HEK293 (cell line): ENCODE measurements at regions not wholly inside any gene's neighbourhood (a gene's known extent, or its start where the extent isn't known, plus 50 kb on each side); places are given as distances from the start of the nearest gene placed in this dataset.

Experiments used
- CTCF ChIA-PET: fragments of 350-600 bp; formaldehyde crosslinking; extraction: SDS; loops from one replicate; lab custom pipeline; 2021; ENCODE audit warnings: antibody characterized with exemption; lab: Yijun Ruan, JAX
- POLR2A ChIA-PET: fragments of 300-600 bp; formaldehyde crosslinking; extraction: SDS; loops from one replicate; lab custom pipeline; 2020; ENCODE audit warnings: antibody characterized with exemption, inconsistent platforms; lab: Yijun Ruan, JAX
- H3K27ac ChIP-seq: fragments of 200-500 bp; sonication (Bioruptor generic); 2 replicates; pipeline ENCODE4 v1.5.1; 2014; ENCODE audit warnings: low read depth, low read length, control low read depth, inconsistent platforms; ENCODE audit errors: extremely low read depth
- H3K36me3 ChIP-seq, 2 experiments: fragments of 200-500 bp in 1 of 2; sonication (Bioruptor generic) in 1 of 2; 1 replicate in 1 of 2; 2 replicates in 1 of 2; pipeline ENCODE4 v1.5.1; 2014 to 2017; ENCODE audit warnings: inconsistent platforms in 2 of 2, low read length in 2 of 2; ENCODE audit not compliant: control insufficient read depth in 2 of 2, insufficient read depth in 1 of 2
- H3K4me1 ChIP-seq: fragments of 200-500 bp; sonication (Bioruptor generic); 2 replicates; pipeline ENCODE4 v1.5.1; 2014; ENCODE audit warnings: mild to moderate bottlenecking, low read length, inconsistent platforms; ENCODE audit not compliant: control insufficient read depth, insufficient read depth
- H3K4me3 ChIP-seq: 2 replicates; pipeline ENCODE4 v1.5.1; 2011; ENCODE audit warnings: low read depth, mild to moderate bottlenecking, control low read depth, low read length, moderate library complexity
- H3K9me3 ChIP-seq: fragments of 200-500 bp; sonication (Bioruptor generic); 2 replicates; pipeline ENCODE4 v1.5.1; 2014; ENCODE audit warnings: low read depth, low read length, inconsistent platforms; ENCODE audit not compliant: control insufficient read depth, insufficient read depth
- HOXA7 ChIP-seq: sonication (generic); formaldehyde crosslinking; IDR thresholded peaks from 2 replicates; pipeline ENCODE4 v1.8.1; 2022; ENCODE audit warnings: missing genetic modification reagents, borderline replicate concordance
- KLF1 ChIP-seq: fragments of 450-650 bp; formaldehyde crosslinking; IDR thresholded peaks from 2 replicates; pipeline ENCODE4 v1.5.1; 2016; ENCODE audit warnings: missing biosample characterization, missing genetic modification characterization
- KLF7 ChIP-seq: fragments of 450-650 bp; formaldehyde crosslinking; IDR thresholded peaks from 2 replicates; pipeline ENCODE4 v1.5.1; 2016; ENCODE audit warnings: missing biosample characterization, missing genetic modification characterization, borderline replicate concordance
- PATZ1 ChIP-seq: fragments of 450-650 bp; formaldehyde crosslinking; IDR thresholded peaks from 2 replicates; pipeline ENCODE4 v1.5.1; 2016; ENCODE audit warnings: missing biosample characterization, missing genetic modification characterization
- YY2 ChIP-seq: fragments of 450-650 bp; formaldehyde crosslinking; IDR thresholded peaks from 2 replicates; pipeline ENCODE4 v1.5.1; 2016; ENCODE audit warnings: missing biosample characterization, missing genetic modification characterization
- ZIC2 ChIP-seq: fragments of 450-650 bp; formaldehyde crosslinking; IDR thresholded peaks from 2 replicates; pipeline ENCODE4 v1.5.1; 2016; ENCODE audit warnings: missing biosample characterization, missing genetic modification characterization
- ZNF18 ChIP-seq: fragments of 450-650 bp; formaldehyde crosslinking; IDR thresholded peaks from 2 replicates; pipeline ENCODE4 v1.5.1; 2016; ENCODE audit warnings: missing biosample characterization, missing genetic modification characterization
- ZNF239 ChIP-seq: fragments of 450-650 bp; formaldehyde crosslinking; IDR thresholded peaks from 2 replicates; pipeline ENCODE4 v1.5.1; 2016; ENCODE audit warnings: missing biosample characterization, missing genetic modification characterization
- ZNF266 ChIP-seq: fragments of 450-650 bp; formaldehyde crosslinking; IDR thresholded peaks from 2 replicates; pipeline ENCODE4 v1.5.1; 2016; ENCODE audit warnings: missing biosample characterization, missing genetic modification characterization, low read depth
- ZNF280D ChIP-seq: fragments of 450-650 bp; formaldehyde crosslinking; IDR thresholded peaks from 2 replicates; pipeline ENCODE4 v1.5.1; 2016; ENCODE audit warnings: missing biosample characterization, missing genetic modification characterization
- ZNF324 ChIP-seq: fragments of 450-650 bp; formaldehyde crosslinking; IDR thresholded peaks from 2 replicates; pipeline ENCODE4 v1.5.1; 2016; ENCODE audit warnings: missing biosample characterization, missing genetic modification characterization
- ZNF366 ChIP-seq: fragments of 450-650 bp; formaldehyde crosslinking; conservative IDR thresholded peaks from 2 replicates; pipeline ENCODE4 v1.5.1; 2016; ENCODE audit warnings: missing biosample characterization, missing genetic modification characterization
- ZNF404 ChIP-seq: fragments of 450-650 bp; formaldehyde crosslinking; IDR thresholded peaks from 2 replicates; pipeline ENCODE4 v1.5.1; 2017; ENCODE audit warnings: missing biosample characterization, missing genetic modification characterization
- ZNF433 ChIP-seq: fragments of 450-650 bp; formaldehyde crosslinking; IDR thresholded peaks from 2 replicates; pipeline ENCODE4 v1.5.1; 2016; ENCODE audit warnings: missing biosample characterization, missing genetic modification characterization, low read depth
- ZNF513 ChIP-seq: fragments of 450-650 bp; IDR thresholded peaks from 2 replicates; pipeline ENCODE4 v1.5.1; 2018; ENCODE audit warnings: missing biosample characterization, missing genetic modification characterization
- ZNF544 ChIP-seq: fragments of 450-650 bp; formaldehyde crosslinking; IDR thresholded peaks from 2 replicates; pipeline ENCODE4 v1.5.0; 2017; ENCODE audit warnings: missing biosample characterization, missing genetic modification characterization
- ZNF555 ChIP-seq: fragments of 450-650 bp; formaldehyde crosslinking; conservative IDR thresholded peaks from 2 replicates; pipeline ENCODE4 v1.5.1; 2017; ENCODE audit warnings: missing biosample characterization, mild to moderate bottlenecking, missing genetic modification characterization, inconsistent platforms
- ZNF580 ChIP-seq: fragments of 450-650 bp; formaldehyde crosslinking; IDR thresholded peaks from 2 replicates; pipeline ENCODE4 v1.5.1; 2016; ENCODE audit warnings: missing biosample characterization, missing genetic modification characterization
- ZNF585B ChIP-seq: fragments of 450-650 bp; formaldehyde crosslinking; IDR thresholded peaks from 2 replicates; pipeline ENCODE4 v1.5.1; 2016; ENCODE audit warnings: missing biosample characterization, missing genetic modification characterization
- ZNF664 ChIP-seq: fragments of 450-650 bp; formaldehyde crosslinking; IDR thresholded peaks from 2 replicates; pipeline ENCODE4 v1.5.1; 2016; ENCODE audit warnings: missing biosample characterization, missing genetic modification characterization
- ZSCAN18 ChIP-seq: fragments of 450-650 bp; formaldehyde crosslinking; IDR thresholded peaks from 2 replicates; pipeline ENCODE4 v1.5.1; 2016; ENCODE audit warnings: missing biosample characterization, missing genetic modification characterization
- ZSCAN5A ChIP-seq: fragments of 450-650 bp; formaldehyde crosslinking; IDR thresholded peaks from 2 replicates; pipeline ENCODE4 v1.5.1; 2016; ENCODE audit warnings: missing biosample characterization, missing genetic modification characterization

GRCh38 chr3:165359005-165359404, 162.8 kb upstream of the SLITRK3 start (continued):
- TF ChIP-seq ZNF513 (no peak), ZSCAN5A (tag by site-specific recombination) (no peak), ZSCAN18 (tag by site-specific recombination) (no peak), KLF7 (tag by site-specific recombination) (no peak)

- Histone ChIP-seq H3K27ac (no peak overlapping the region), H3K4me1 (no peaks in the 10 kb centered on the region), H3K4me3 (no peak overlapping the region), H3K9me3 (no peaks in the 10 kb centered on the region), H3K36me3 (no peaks in the 10 kb centered on the region)
- no peak for TF ChIP-seq ZNF366 (tag by site-specific recombination)
- no peak for TF ChIP-seq ZNF555 (tag by site-specific recombination)
- TF ChIP-seq ZNF18 (tag by site-specific recombination), result no peak
- no peak for TF ChIP-seq ZNF324 (tag by site-specific recombination)
- no peak for TF ChIP-seq HOXA7 (CRISPR knock-in tag)
- no peak for TF ChIP-seq ZNF664 (tag by site-specific recombination)
- CTCF ChIA-PET, result no interaction called here
- POLR2A ChIA-PET, result no interaction called here
Measured at GRCh38 chr3:165355316-165355715, 159.1 kb upstream of the SLITRK3 start.

GRCh38 chr3:165347526-165347925, 151.3 kb upstream of the SLITRK3 start:
- no peaks in the 10 kb centered on the region for H3K4me1 ChIP-seq
- CTCF ChIA-PET, result no interaction called here
- H3K27ac ChIP-seq, result no peak overlapping the region
- H3K9me3 ChIP-seq, result no peaks in the 10 kb centered on the region
- H3K36me3 ChIP-seq, result no peaks in the 10 kb centered on the region
- H3K4me3 ChIP-seq, result no peak overlapping the region
- POLR2A ChIA-PET, result no interaction called here
- TF ChIP-seq KLF1 (tag by site-specific recombination) (no peak), ZNF433 (tag by site-specific recombination) (no peak), PATZ1 (tag by site-specific recombination) (no peak), YY2 (no peak), ZNF544 (tag by site-specific recombination) (no peak), ZNF280D (no peak), ZIC2 (no peak), ZNF239 (tag by site-specific recombination) (no peak), ZNF366 (tag by site-specific recombination) (no peak), ZNF585B (no peak), ZNF404 (tag by site-specific recombination) (no peak), ZNF580 (tag by site-specific recombination) (no peak), ZNF266 (tag by site-specific recombination) (no peak)
